Stimulated activated naive CD8-positive, alpha-beta T cell treated with anti-CD3 and anti-CD28 coated beads, Interleukin-15, Interleukin-2, amounts not matched to agents 100 U/mL and 50 U/mL, for 24 hours (primary cell): ENCODE measurements at regions not wholly inside any gene's neighbourhood (a gene's known extent, or its start where the extent isn't known, plus 50 kb on each side); places are given as distances from the start of the nearest gene placed in this dataset.

Experiments used
- ATAC-seq: fragments of 150-1000 bp; cut with Tn5 transposase; one replicate; pipeline ENCODE4 v1.10.0; 2021
- DNase-seq: peaks from one replicate; pipeline ENCODE4 v3.0.0; 2021

DNA sequence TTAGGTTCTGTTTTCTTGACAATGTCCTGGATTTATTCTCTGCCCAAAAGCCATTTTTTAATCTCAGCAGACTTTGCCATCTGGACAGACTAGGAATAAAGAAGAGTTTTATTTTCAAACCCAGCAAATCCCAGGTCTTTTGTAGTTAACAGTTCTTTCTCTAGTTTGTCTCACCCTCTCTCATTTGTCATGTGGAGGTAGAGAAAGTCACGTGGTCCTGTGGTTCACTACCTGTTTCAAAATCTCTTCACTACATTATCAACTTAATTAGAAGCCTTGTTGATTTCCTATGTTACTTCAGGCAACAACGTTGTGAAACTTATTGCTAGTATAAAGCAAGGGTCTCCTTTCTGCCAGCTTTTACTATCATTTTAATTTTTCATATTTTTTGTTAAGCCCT, 1222.6 kb downstream of the EFNB2 start:
- ATAC-seq (no peak), DNase-seq (no peak)

DNA sequence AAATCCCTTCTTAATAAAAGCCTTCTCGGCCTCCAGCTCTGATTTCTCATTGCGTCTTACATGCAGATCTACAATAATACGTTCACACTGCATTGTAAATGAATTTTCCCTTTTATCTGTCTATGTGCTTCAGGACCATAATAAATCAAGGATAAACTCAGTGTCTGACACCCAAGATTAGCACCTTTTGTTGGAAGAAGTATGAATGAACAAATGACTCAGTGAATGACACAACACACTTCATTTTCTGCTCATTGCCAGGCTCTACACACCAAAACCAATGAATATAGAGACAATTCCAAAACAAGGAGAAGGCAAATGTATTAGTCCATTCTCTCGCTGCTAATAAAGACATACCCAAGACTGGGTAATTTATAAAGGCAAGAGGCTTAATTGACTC, 1224.4 kb downstream of the EFNB2 start:
- DNase-seq (no peak), ATAC-seq (no peak)

GRCh38 chr13:105307776-105308175, 1227.7 kb downstream of the EFNB2 start:
- ATAC-seq (no peak), DNase-seq (no peak)

GRCh38 chr13:105297839-105298238, 1237.6 kb downstream of the EFNB2 start:
- DNase-seq, result no peak
- no peak for ATAC-seq

DNA sequence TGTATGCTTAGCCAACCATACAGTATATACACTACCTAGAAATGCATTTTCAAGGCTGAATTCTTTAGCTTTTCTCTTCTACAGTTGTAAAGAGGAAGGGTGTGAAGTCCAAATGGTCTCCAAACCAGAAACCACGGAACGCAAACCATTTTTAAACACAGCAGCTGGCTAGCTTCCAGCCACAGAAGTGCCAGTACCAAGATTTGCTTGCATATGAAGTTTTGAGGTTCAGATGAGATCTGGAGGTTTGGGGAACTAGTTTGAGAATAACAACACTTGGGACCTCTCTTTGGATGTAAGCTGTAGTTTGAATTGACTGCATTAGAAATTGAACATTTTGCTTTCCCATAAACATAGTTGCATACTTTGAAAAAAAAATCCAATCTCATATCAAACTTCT, 1243.5 kb downstream of the EFNB2 start:
- no peak for ATAC-seq

GRCh38 chr13:105290596-105290995, 1244.9 kb downstream of the EFNB2 start:
- DNase-seq (no peak), ATAC-seq (no peak)

More for the DNA sequence above, 1243.5 kb downstream of the EFNB2 start:
- DNase-seq, result no peak

DNA sequence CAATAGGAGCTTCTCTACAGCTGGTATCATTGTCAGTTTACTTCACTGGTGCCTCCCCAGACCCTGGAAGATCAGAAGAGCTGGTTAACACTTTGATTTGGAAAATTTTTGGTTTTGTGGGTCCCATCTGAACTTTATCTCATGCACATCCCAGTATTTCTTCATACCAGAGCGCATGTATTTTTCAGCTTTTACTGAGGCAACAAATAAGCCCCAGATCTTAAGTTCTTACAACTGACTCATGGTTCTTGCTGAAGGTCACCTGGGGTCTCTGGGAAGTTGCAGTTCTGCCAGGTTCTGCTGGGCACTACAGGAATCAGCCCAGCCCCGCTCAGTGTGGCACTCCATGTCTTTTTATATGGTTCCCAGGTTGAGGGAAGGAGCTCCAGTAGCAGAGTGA, 1249.9 kb downstream of the EFNB2 start:
- DNase-seq (no peak), ATAC-seq (no peak)

DNA sequence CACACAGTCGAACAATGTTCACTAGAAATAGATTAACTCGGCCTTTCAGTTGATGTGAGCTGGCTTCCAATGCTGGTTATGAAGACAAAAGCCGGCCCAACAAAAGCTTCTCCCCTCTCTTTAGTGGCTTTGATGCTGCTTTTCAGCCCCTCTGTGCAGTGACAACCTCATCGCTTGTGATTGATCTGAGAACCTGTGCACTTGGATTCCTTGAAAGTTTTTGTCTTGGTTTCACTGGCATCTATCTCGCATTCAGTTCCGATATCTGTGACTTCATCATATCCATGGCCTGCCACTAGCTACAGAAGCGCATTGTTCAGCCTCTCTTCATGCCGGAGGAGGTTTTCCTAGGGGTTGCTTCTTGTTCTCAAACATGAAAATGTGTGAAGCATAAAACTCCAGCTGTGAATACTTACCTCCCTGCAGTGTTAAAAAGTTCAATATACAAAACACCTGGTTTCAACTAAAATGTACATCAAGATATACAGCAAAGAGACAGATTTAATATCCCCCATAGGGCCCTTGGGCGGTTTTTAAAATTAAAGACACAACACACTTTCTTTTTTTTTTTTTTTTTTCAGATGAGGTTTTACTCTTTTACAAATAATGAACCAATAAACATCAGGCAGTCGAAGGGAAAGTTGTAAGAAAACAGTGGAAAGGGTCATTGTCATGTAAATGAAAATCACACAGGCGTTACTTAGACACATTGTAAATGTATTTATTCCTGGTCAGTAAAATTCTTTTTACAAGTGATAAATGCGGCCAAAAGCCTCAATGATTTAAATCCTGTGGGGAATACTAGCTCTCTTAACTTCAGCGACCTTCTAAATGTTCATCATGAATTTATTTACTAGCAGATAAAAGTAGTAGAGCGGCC, 1252.8 kb downstream of the EFNB2 start:
- ATAC-seq (no peak), DNase-seq (no peak)

DNA sequence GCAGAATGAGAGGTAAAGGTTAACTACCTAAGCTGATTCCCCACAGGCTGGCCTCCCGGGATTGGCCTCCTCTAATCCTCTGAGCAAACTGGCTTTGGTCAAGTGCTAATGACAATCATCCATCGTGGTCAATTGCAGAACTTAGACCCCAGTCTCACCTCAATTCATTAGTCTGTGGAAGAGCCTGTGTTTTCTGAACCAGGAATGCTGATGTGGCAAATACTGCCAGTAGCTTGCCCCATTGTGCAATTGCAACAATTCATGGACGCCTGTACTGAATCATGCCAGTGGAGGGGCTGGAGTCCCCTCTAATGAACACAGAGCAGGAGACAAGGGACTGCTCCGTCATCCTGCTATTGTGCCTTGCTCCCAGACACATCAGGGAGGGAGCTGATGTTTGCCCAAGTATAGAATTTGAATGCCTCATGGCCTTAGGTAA, 1256.5 kb downstream of the EFNB2 start:
- no peak for ATAC-seq
- no peak for DNase-seq

DNA sequence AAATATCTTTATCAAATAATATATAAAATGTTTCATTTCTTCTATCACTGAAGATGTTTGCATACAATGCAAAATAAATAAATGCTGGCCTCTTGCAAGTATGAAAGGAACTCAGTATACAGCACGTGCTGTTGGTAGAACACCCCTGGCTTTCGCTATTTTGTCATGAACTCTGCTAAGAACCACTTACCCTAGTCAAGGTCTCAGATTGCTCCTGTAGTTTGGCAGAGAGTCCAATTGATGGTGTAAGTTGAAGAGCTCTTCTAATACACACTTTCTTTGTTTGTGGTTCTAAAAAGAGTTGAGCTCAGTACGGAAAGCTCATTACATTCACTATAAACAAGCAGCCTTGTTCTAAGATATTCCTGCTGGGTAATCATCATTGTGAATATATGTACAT, 1258.9 kb downstream of the EFNB2 start:
- no peak for ATAC-seq

DNA sequence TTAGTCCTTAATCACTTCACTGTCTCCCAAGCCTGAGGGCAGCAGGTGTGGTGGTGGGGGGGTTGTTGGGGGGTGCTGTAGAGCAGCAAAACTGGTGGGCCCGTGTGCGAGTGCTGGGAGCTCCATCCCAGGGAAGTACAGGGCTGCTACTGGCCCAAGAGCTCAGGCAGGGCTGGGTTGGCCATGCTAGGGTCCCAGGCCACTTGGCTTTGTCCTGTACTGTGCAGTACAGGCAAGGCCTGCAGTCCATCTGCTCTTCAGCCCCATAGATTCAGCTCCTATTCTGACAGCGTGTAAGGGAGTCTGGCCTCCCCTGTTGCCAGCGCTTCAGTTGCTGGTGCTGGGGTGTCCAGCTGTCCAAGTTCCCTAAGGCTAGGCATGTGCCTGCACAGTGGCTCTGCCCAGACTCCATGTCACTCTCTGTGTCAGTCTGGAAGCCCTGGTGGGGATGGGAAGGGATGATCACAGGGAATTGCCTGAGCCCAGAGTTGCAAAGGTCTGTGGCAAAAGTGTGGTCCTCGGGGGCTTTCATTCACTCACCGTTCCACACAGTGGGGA, 1261.7 kb downstream of the EFNB2 start:
- ATAC-seq (no peak), DNase-seq (no peak)

More for the DNA sequence above, 1258.9 kb downstream of the EFNB2 start:
- no peak for DNase-seq

DNA sequence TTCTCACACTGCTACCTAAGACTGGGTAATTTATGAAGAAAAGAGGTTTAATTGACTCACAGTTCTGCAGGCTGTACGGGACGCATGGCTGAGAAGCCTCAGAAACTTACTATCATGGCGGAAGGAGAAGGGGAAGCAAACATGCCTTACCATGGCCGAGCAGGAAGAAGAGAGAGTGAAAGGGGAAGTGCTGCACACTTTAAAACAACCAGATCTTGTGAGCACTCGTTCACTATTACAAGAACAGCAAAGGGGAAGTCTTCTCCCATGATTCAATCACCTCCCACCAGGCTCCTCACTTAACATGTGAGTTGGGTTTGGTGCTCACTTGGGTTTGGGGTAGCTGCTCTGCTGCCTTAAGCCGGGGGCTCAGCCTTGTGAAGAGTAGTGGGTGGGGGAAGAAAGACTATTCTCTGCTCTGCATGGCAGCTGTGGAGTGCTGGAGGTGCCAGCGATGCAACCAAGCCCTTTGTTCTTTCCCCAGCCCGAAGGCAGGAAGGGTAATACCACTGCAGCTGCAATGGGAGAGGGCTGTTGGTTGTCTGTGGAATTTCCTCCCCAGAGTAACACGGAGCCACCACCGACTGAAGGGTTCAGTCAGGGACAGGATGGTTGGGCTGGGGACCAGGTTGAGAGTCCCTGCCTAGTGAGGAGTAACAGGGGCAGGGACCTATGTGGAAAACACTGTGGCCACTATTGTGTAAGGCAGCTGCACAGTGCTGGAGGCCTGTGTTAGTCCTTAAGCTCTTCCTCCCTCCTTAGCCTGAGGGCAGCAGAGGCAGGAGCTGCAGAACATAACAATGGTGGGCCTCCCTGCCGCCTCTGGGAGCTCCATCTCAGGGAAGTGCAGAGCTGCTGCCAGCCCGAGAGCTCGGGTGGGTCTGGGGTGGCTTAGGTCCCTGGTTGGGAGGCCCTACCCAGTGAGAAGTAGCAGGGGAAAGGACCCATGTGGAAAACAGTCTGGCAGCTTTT, 1262.5 kb downstream of the EFNB2 start:
- no peak for ATAC-seq
- no peak for DNase-seq

- DNase-seq (no peak), ATAC-seq (no peak)
Measured at GRCh38 chr13:105266615-105267014, 1268.8 kb downstream of the EFNB2 start.

DNA sequence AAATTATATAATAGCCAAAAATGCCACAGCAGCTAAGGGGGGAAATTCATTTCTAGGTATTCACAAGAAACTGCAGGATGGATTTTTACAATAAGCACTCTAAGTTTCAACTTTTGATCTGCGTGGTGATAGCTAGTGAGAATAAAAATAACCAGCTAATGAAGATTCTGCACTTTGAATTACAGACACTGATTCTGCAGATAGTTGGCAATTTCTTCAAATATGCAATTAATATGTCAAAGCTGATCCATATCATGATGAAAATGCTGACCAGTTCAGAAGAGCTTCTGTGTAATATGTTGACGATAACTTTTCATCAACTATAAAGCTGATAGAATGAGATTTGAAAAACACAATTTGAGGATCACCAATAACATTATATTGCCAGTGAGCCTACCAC, 1272.9 kb downstream of the EFNB2 start:
- DNase-seq (no peak), ATAC-seq (no peak)

DNA sequence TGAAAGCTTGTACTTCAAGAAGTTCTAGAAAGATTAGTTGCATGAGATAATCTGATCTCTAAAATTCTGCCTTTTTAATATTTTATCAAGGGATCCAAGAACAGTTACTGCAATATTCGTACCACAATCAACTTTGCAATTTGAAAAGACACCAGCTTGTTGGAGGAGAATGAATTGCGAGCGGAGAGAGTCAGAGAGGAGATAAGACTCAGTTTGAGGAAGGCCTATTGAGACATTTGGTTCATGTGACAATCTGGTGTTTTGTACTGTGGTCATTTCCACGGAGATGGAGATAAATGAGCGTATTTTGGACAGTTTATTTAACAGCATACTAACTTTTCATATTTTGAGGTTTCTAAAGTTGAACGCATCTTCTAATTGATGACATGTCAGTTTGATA, 1276.0 kb downstream of the EFNB2 start:
- DNase-seq (no peak), ATAC-seq (no peak)

GRCh38 chr13:105255472-105255871, 1280.0 kb downstream of the EFNB2 start:
- DNase-seq, result no peak
- ATAC-seq, result no peak

- DNase-seq (no peak), ATAC-seq (no peak)
Measured at GRCh38 chr13:105251293-105251692, 1284.2 kb downstream of the EFNB2 start.

DNA sequence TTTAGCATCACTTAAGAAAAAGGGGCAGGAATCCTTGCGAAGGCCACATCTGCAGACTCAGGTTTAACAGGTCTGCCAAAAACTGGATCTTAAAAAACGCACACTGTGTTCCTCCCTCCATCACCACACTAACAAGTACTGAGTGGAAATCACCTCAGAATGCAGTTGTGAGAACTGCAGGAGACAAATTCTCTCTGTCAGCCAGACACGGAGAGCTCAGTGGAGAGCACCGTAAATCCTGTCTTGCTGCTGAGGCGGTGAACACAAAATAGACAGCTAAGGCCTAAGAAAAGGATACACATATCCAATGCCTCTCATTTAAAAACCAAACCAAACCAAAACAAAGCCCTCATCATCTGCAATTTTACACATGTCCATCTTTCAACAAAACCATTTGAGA, 1287.6 kb downstream of the EFNB2 start:
- ATAC-seq (no peak), DNase-seq (no peak)

GRCh38 chr13:105240371-105240770, 1295.1 kb downstream of the EFNB2 start:
- ATAC-seq (no peak), DNase-seq (no peak)

GRCh38 chr13:105232439-105232838, 1303.0 kb downstream of the EFNB2 start:
- ATAC-seq (no peak), DNase-seq (no peak)

DNA sequence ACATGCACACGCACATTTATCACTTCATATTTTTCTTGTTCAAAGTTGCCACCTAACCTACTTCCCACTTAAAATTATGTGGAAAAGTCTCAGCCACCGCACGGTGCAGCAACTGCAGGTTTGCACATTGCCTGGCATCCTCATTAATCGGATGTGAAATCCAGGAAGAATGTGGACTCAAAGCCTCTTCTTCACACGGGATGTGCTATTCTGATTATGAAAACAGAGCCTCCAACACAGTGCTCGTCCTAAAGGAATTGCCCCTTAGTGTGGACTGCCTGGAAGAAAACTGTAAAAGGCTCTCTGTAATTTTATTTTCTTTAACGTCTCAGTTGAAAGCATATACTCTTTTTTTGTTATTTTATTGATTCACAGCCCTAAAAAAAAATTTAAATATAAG, 1303.5 kb downstream of the EFNB2 start:
- DNase-seq (no peak), ATAC-seq (no peak)

DNA sequence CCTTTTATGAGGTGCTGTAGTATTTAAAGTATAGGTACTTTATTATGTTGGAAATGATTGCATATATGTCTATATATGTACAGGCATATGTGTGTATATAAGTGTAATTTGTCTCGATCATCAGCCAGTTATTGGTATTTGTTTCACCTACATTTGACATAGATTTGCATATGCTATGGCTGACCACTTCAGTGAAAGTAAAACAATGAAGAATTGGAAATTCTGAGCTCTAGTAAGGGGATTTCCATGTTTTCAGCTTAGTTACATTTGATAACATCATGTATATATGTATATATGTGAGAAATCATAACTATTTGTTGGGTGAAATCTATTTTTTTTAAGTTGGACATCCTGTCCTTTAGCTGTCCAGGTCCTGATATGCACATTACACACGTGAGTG, 1303.9 kb downstream of the EFNB2 start:
- DNase-seq (no peak), ATAC-seq (no peak)

DNA sequence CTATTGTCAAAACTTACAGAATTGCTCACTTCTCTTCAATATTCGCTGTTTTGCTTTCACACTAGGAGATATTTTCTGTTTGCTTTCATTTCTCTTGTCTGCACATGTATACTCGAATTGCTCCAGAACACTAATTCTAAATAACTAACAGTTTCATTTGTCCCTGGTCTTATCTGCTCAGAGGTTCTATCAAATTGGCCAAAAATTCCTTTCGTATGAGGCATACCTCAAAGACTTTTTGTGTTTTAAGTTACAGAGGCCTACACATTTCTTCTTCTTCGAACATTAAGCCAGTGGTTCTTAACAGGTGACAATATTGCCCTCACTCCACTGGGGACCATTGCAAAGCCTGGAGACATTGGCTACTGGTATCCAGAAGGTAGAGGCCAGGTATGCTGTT, 1314.6 kb downstream of the EFNB2 start:
- ATAC-seq (no peak), DNase-seq (no peak)
